Osteoblast (primary cell): ENCODE measurements at regions not wholly inside any gene's neighbourhood (a gene's known extent, or its start where the extent isn't known, plus 50 kb on each side); places are given as distances from the start of the nearest gene placed in this dataset.
"Not testable (repeated sequence)": the region's sequence is repeated elsewhere in the genome, so short reads cannot be mapped to it uniquely, and the experiment has no call there.

ENCODE experiments used
- DNase-seq: peaks from one replicate; pipeline ENCODE4 v3.0.0; 2011; ENCODE audit warnings: low spot score, mixed read lengths; ENCODE audit not compliant: insufficient read length; ENCODE audit errors: missing footprints
- H2AFZ ChIP-seq: 2 replicates; pipeline ENCODE4 v1.6.0; 2011; ENCODE audit warnings: mild to moderate bottlenecking, low read length
- H3K27ac ChIP-seq: 2 replicates; pipeline ENCODE4 v1.5.1; 2011; ENCODE audit warnings: mild to moderate bottlenecking, low read depth, low read length, moderate library complexity
- H3K27me3 ChIP-seq: 2 replicates; pipeline ENCODE4 v1.6.0; 2012; ENCODE audit warnings: mild to moderate bottlenecking, control low read depth, inconsistent platforms, low read length, moderate library complexity; ENCODE audit not compliant: insufficient read depth
- H3K36me3 ChIP-seq: 2 replicates; pipeline ENCODE4 v1.5.1; 2011; ENCODE audit warnings: mild to moderate bottlenecking, low read length, control low read depth, moderate library complexity; ENCODE audit not compliant: insufficient read depth
- H3K4me1 ChIP-seq: 2 replicates; pipeline ENCODE4 v1.5.1; 2011; ENCODE audit warnings: mild to moderate bottlenecking, low read length, control low read depth, moderate library complexity; ENCODE audit not compliant: insufficient read depth
- H3K4me2 ChIP-seq: 2 replicates; pipeline ENCODE4 v1.6.0; 2011; ENCODE audit warnings: mild to moderate bottlenecking, low read length; ENCODE audit not compliant: insufficient read depth
- H3K4me3 ChIP-seq: fragments of 200-600 bp; sonication (generic); 3 replicates; pipeline ENCODE4 v1.5.1; 2012; ENCODE audit warnings: mild to moderate bottlenecking, low read length, inconsistent platforms; ENCODE audit not compliant: insufficient read depth
- H3K79me2 ChIP-seq: 2 replicates; pipeline ENCODE4 v1.6.0; 2012; ENCODE audit warnings: mild to moderate bottlenecking, low read length, control low read depth, inconsistent platforms; ENCODE audit not compliant: insufficient read depth
- H3K9me3 ChIP-seq: 2 replicates; pipeline ENCODE4 v1.5.1; 2011; ENCODE audit warnings: low read depth, low read length, control low read depth
- H4K20me1 ChIP-seq: 2 replicates; pipeline ENCODE4 v1.6.0; 2012; ENCODE audit warnings: mild to moderate bottlenecking, low read length, control low read depth; ENCODE audit not compliant: insufficient read depth
- TF ChIP-seq, protein P1 (sequence below): IDR thresholded peaks from 2 replicates; pipeline ENCODE4 v1.5.1; 2011; ENCODE audit warnings: mild to moderate bottlenecking, low read depth, low read length, moderate library complexity; ENCODE audit errors: extremely low read depth

DNA sequence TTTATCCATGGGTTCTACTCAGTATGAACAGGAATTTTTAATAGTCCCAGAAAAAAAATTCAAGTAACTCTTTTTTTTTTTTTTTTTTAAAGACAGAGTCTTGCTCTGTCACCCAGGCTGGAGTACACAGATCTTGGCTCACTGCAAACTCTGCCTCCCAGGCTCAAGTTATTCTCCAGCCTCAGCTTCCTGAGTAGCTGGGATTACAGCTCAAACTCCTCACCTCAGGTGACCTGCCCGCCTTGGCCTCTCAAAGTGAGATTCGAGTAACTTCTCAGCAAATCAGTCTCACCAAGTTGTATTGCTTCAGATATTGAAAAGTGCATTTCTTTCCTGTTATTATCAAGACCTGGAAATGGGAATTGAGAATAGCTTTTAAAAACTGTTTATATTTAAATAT lies 281.2 kb upstream of the MINDY3 start:
- peaks cover 2% of the 10 kb centered on the region for H3K9me3 ChIP-seq
- no peaks in the 10 kb centered on the region for H3K36me3 ChIP-seq
- H3K27me3 ChIP-seq, result no peaks in the 10 kb centered on the region
- no peak overlapping the region for H2AFZ ChIP-seq
- no peak for DNase-seq
- TF ChIP-seq, protein P1, sequence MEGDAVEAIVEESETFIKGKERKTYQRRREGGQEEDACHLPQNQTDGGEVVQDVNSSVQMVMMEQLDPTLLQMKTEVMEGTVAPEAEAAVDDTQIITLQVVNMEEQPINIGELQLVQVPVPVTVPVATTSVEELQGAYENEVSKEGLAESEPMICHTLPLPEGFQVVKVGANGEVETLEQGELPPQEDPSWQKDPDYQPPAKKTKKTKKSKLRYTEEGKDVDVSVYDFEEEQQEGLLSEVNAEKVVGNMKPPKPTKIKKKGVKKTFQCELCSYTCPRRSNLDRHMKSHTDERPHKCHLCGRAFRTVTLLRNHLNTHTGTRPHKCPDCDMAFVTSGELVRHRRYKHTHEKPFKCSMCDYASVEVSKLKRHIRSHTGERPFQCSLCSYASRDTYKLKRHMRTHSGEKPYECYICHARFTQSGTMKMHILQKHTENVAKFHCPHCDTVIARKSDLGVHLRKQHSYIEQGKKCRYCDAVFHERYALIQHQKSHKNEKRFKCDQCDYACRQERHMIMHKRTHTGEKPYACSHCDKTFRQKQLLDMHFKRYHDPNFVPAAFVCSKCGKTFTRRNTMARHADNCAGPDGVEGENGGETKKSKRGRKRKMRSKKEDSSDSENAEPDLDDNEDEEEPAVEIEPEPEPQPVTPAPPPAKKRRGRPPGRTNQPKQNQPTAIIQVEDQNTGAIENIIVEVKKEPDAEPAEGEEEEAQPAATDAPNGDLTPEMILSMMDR, result no peak
- no peaks in the 10 kb centered on the region for H3K79me2 ChIP-seq
- H3K4me1 ChIP-seq, result no peaks in the 10 kb centered on the region
- no peaks in the 10 kb centered on the region for H4K20me1 ChIP-seq
- H3K4me3 ChIP-seq, result no peak overlapping the region
- H3K4me2 ChIP-seq, result no peak overlapping the region
- no peak overlapping the region for H3K27ac ChIP-seq

DNA sequence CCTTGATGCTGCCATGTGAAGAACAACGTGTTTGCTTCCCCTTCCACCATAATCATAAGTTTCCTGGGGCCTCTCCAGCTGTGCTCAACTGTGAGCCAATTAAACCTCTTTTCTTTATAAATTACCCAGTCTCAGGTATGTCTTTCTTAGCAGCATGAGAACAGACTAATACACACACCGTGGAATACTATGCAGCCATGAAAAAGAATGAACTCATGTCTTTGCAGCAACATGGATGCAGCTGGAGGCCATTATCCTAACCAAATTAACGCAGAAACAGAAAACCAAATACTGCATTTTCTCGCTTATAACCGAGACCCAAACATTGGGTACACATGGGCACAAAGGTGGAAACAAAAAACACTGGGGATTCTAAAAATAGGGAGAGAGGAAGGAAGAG lies 286.7 kb upstream of the MINDY3 start:
- no peaks in the 10 kb centered on the region for H3K36me3 ChIP-seq
- no peaks in the 10 kb centered on the region for H3K27me3 ChIP-seq
- TF ChIP-seq, protein P1, result no peak
- no peaks in the 10 kb centered on the region for H3K79me2 ChIP-seq
- no peak overlapping the region for H3K4me3 ChIP-seq
- H3K9me3 ChIP-seq, result peaks cover 5% of the 10 kb centered on the region
- DNase-seq, result no peak
- no peak overlapping the region for H2AFZ ChIP-seq
- no peaks in the 10 kb centered on the region for H3K4me1 ChIP-seq
- H4K20me1 ChIP-seq, result no peaks in the 10 kb centered on the region
- no peak overlapping the region for H3K4me2 ChIP-seq
- H3K27ac ChIP-seq, result no peak overlapping the region

DNA sequence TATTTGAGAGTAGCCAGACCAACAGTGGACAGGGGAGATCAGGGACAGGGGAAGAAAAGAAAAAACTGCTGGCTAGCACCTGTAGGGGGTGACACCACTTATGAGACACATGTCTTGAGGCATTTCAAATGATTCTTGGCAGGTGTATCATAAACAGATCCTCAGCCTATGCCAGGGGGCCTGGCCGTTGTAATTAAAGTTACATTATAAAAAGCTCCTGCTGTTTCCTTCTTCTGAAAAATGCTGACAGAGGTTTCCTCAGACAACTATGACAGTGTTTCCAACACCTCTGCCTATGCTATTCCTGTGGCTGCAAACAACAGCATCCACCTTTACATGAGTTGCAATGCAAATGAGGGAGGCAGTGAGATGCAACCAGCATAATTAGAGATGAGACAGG lies 281.0 kb upstream of the PTER start:
- H3K4me1 ChIP-seq, result no peaks in the 10 kb centered on the region
- H3K36me3 ChIP-seq, result no peaks in the 10 kb centered on the region
- H3K4me3 ChIP-seq, result no peak overlapping the region
- no peaks in the 10 kb centered on the region for H3K79me2 ChIP-seq
- no peak overlapping the region for H3K4me2 ChIP-seq
- no peak for DNase-seq
- H4K20me1 ChIP-seq, result no peaks in the 10 kb centered on the region
- no peak overlapping the region for H2AFZ ChIP-seq
- TF ChIP-seq, protein P1, result no peak
- no peaks in the 10 kb centered on the region for H3K9me3 ChIP-seq
- H3K27me3 ChIP-seq, result no peaks in the 10 kb centered on the region
- H3K27ac ChIP-seq, result no peak overlapping the region

DNA sequence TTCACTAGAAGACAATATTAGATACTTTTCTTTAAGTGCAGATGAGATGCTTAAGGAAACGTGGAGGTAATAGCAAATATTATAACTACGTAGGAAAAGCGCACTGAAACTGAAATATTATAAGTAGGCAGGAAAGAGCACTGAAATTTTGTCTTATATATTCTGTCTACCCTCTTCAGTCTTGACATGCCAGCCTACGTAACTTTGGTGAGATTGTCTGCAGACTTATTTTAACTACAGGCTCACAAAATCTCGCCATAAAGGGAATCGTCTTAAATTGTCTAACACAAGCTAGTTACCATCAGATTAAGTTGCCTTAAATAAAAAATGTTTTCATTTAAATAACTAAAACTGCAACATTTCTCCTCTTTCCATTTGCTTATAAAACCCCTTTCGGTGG lies 280.1 kb upstream of the PTER start:
- Histone ChIP-seq H3K79me2 (no peaks in the 10 kb centered on the region), H3K9me3 (no peaks in the 10 kb centered on the region), H3K4me3 (no peak overlapping the region), H3K36me3 (no peaks in the 10 kb centered on the region), H3K27ac (no peak overlapping the region), H2AFZ (no peak overlapping the region), H4K20me1 (no peaks in the 10 kb centered on the region), H3K4me2 (no peak overlapping the region), H3K27me3 (no peaks in the 10 kb centered on the region), H3K4me1 (no peaks in the 10 kb centered on the region)
- no peak for DNase-seq
- TF ChIP-seq, protein P1, result no peak

DNA sequence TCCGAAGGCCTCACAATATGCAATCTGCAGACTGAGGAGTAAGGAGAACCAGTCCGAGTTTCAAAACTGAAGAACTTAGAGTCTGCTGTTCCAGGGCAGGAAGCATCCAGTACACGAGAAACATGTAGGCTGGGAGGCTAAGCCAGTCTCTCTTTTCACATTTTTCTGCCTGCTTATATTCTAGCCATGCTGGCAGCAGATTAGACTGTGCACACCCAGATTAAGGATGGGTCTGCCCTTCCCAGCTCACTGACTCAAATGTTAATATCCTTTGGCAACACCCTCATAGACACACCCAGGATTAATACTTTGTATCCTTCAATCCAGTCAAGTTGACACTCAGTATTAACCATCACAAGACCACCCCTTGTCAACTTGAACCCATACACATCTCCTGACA lies 271.7 kb upstream of the PTER start:
- not testable (repeated sequence) for H3K27ac ChIP-seq, H3K79me2 ChIP-seq, DNase-seq, H3K4me3 ChIP-seq, H3K9me3 ChIP-seq, H2AFZ ChIP-seq, H3K4me2 ChIP-seq, H3K27me3 ChIP-seq, H4K20me1 ChIP-seq, H3K4me1 ChIP-seq, H3K36me3 ChIP-seq
